SJCRH30 (cell line): ENCODE measurements at regions not wholly inside any gene's neighbourhood (a gene's known extent, or its start where the extent isn't known, plus 50 kb on each side); places are given as distances from the start of the nearest gene placed in this dataset.

Experiments
- DNase-seq, 2 experiments: peaks; one replicate each; pipeline ENCODE4 v3.0.0-alpha.2; 2015 to 2020
- H3K27ac ChIP-seq: fragments of 250-450 bp; sonication (Bioruptor Pico); 2 replicates; pipeline ENCODE4 v1.5.1; 2020; ENCODE audit warnings: mild to moderate bottlenecking, moderate library complexity
- H3K27me3 ChIP-seq: fragments of 250-450 bp; sonication (Bioruptor Pico); 2 replicates; pipeline ENCODE4 v1.5.1; 2020; ENCODE audit warnings: mild to moderate bottlenecking, moderate library complexity
- H3K36me3 ChIP-seq: fragments of 250-450 bp; sonication (Bioruptor Pico); 2 replicates; pipeline ENCODE4 v1.5.1; 2020; ENCODE audit warnings: mild to moderate bottlenecking, moderate library complexity
- H3K4me1 ChIP-seq: fragments of 250-450 bp; sonication (Bioruptor Pico); 2 replicates; pipeline ENCODE4 v1.5.1; 2020; ENCODE audit warnings: mild to moderate bottlenecking, moderate library complexity
- H3K4me3 ChIP-seq: fragments of 250-450 bp; sonication (Bioruptor Pico); 2 replicates; pipeline ENCODE4 v1.5.1; 2020; ENCODE audit warnings: mild to moderate bottlenecking, moderate library complexity
- H3K9me3 ChIP-seq: fragments of 250-450 bp; sonication (Bioruptor Pico); replicated peaks from 2 replicates; pipeline ENCODE4 v1.5.1; 2020; ENCODE audit warnings: mild to moderate bottlenecking, moderate library complexity

- Histone ChIP-seq H3K4me3 (no peak overlapping the region), H3K27me3 (no peaks in the 10 kb centered on the region), H3K9me3 (no peaks in the 10 kb centered on the region), H3K36me3 (no peaks in the 10 kb centered on the region), H3K4me1 (no peaks in the 10 kb centered on the region), H3K27ac (no peak overlapping the region)
- peak in 1 of 2 experiments; percentile 2 for DNase-seq
Measured at GRCh38 chr11:93248602-93249001, 50.8 kb upstream of the SLC36A4 start.

- H3K36me3 ChIP-seq = no peaks in the 10 kb centered on the region
- H3K27ac ChIP-seq = no peak overlapping the region
- no peaks in the 10 kb centered on the region for H3K9me3 ChIP-seq
- no peaks in the 10 kb centered on the region for H3K27me3 ChIP-seq
- DNase-seq = no peak
- no peaks in the 10 kb centered on the region for H3K4me1 ChIP-seq
- no peak overlapping the region for H3K4me3 ChIP-seq
Measured at GRCh38 chr11:93249459-93250220, 51.8 kb upstream of the SLC36A4 start.

GRCh38 chr11:93250326-93250725 is 52.5 kb upstream of the SLC36A4 start:
- H3K27me3 ChIP-seq = no peaks in the 10 kb centered on the region
- no peaks in the 10 kb centered on the region for H3K36me3 ChIP-seq
- no peaks in the 10 kb centered on the region for H3K4me1 ChIP-seq
- no peak for DNase-seq
- H3K9me3 ChIP-seq = no peaks in the 10 kb centered on the region
- no peak overlapping the region for H3K4me3 ChIP-seq
- no peak overlapping the region for H3K27ac ChIP-seq

- Histone ChIP-seq H3K27ac (no peak overlapping the region), H3K4me3 (no peak overlapping the region), H3K27me3 (no peaks in the 10 kb centered on the region), H3K4me1 (no peaks in the 10 kb centered on the region), H3K36me3 (no peaks in the 10 kb centered on the region), H3K9me3 (no peaks in the 10 kb centered on the region)
- no peak for DNase-seq
Measured at GRCh38 chr11:93251922-93252321, 54.1 kb upstream of the SLC36A4 start.

- no peak overlapping the region for H3K4me3 ChIP-seq
- no peak overlapping the region for H3K27ac ChIP-seq
- H3K9me3 ChIP-seq = no peaks in the 10 kb centered on the region
- no peaks in the 10 kb centered on the region for H3K27me3 ChIP-seq
- no peak for DNase-seq
- no peaks in the 10 kb centered on the region for H3K4me1 ChIP-seq
- no peaks in the 10 kb centered on the region for H3K36me3 ChIP-seq
Measured at GRCh38 chr11:93253111-93253510, 55.3 kb upstream of the SLC36A4 start.

- no peaks in the 10 kb centered on the region for H3K27me3 ChIP-seq
- H3K36me3 ChIP-seq = no peaks in the 10 kb centered on the region
- H3K4me1 ChIP-seq = no peaks in the 10 kb centered on the region
- H3K27ac ChIP-seq = no peak overlapping the region
- no peaks in the 10 kb centered on the region for H3K9me3 ChIP-seq
- no peak for DNase-seq
- no peak overlapping the region for H3K4me3 ChIP-seq
Measured at GRCh38 chr11:93256623-93257022, 58.8 kb upstream of the SLC36A4 start.

- no peak overlapping the region for H3K27ac ChIP-seq
- no peaks in the 10 kb centered on the region for H3K36me3 ChIP-seq
- H3K4me1 ChIP-seq = no peaks in the 10 kb centered on the region
- DNase-seq = no peak
- H3K9me3 ChIP-seq = no peaks in the 10 kb centered on the region
- H3K4me3 ChIP-seq = no peak overlapping the region
- H3K27me3 ChIP-seq = no peaks in the 10 kb centered on the region
Measured at GRCh38 chr11:93267383-93267782, 63.2 kb upstream of the DEUP1 start.

- Histone ChIP-seq H3K9me3 (no peaks in the 10 kb centered on the region), H3K27me3 (no peaks in the 10 kb centered on the region), H3K4me1 (no peaks in the 10 kb centered on the region), H3K36me3 (no peaks in the 10 kb centered on the region), H3K4me3 (no peak overlapping the region), H3K27ac (no peak overlapping the region)
- no peak for DNase-seq
Measured at GRCh38 chr11:93268287-93269040, 62.1 kb upstream of the DEUP1 start.

- no peak for DNase-seq
- H3K9me3 ChIP-seq = no peaks in the 10 kb centered on the region
- no peaks in the 10 kb centered on the region for H3K4me1 ChIP-seq
- no peak overlapping the region for H3K4me3 ChIP-seq
- no peak overlapping the region for H3K27ac ChIP-seq
- no peaks in the 10 kb centered on the region for H3K27me3 ChIP-seq
- no peaks in the 10 kb centered on the region for H3K36me3 ChIP-seq
Measured at GRCh38 chr11:93271596-93271995, 58.9 kb upstream of the DEUP1 start.

- no peaks in the 10 kb centered on the region for H3K4me1 ChIP-seq
- no peaks in the 10 kb centered on the region for H3K36me3 ChIP-seq
- H3K9me3 ChIP-seq = no peaks in the 10 kb centered on the region
- H3K27me3 ChIP-seq = no peaks in the 10 kb centered on the region
- no peak for DNase-seq
- H3K27ac ChIP-seq = no peak overlapping the region
- no peak overlapping the region for H3K4me3 ChIP-seq
Measured at GRCh38 chr11:93274851-93275250, 55.7 kb upstream of the DEUP1 start.

GRCh38 chr11:93278976-93279375 is 51.6 kb upstream of the DEUP1 start:
- Histone ChIP-seq H3K27ac (no peak overlapping the region), H3K4me1 (no peaks in the 10 kb centered on the region), H3K4me3 (no peak overlapping the region), H3K36me3 (no peaks in the 10 kb centered on the region), H3K27me3 (no peaks in the 10 kb centered on the region), H3K9me3 (no peaks in the 10 kb centered on the region)
- DNase-seq = no peak

- H3K4me3 ChIP-seq = no peak overlapping the region
- no peaks in the 10 kb centered on the region for H3K27me3 ChIP-seq
- H3K4me1 ChIP-seq = no peaks in the 10 kb centered on the region
- H3K36me3 ChIP-seq = no peaks in the 10 kb centered on the region
- no peaks in the 10 kb centered on the region for H3K9me3 ChIP-seq
- no peak overlapping the region for H3K27ac ChIP-seq
- no peak for DNase-seq
Measured at GRCh38 chr11:93279851-93280347, 50.6 kb upstream of the DEUP1 start.
